H1 (cell line): ENCODE measurements at regions not wholly inside any gene's neighbourhood (a gene's known extent, or its start where the extent isn't known, plus 50 kb on each side); places are given as distances from the start of the nearest gene placed in this dataset.
A peak's percentile ranks its signal among the peaks of the same experiment; 100 is the strongest.

Experiments used
- CTCF ChIA-PET: fragments of 300-600 bp; sonication (Branson Sonifier 250); formaldehyde crosslinking; loops from one replicate; lab custom pipeline; 2021; ENCODE audit not compliant: partially characterized antibody; lab: Charles Lee
- POLR2A ChIA-PET: fragments of 300-600 bp; sonication (Branson Sonifier 250); formaldehyde crosslinking; loops from one replicate; lab custom pipeline; 2021; ENCODE audit warnings: inconsistent platforms; ENCODE audit not compliant: partially characterized antibody; lab: Charles Lee
- DNase-seq, 2 experiments: peaks; one replicate each; pipeline versions ENCODE4 v3.0.0 to v3.0.0-alpha.2; 2010 to 2022; ENCODE audit warnings: low spot score in 2 of 2, low read depth in 1 of 2, mixed read lengths in 1 of 2
- FAIRE-seq: peaks from 2 replicates; lab custom pipeline; 2011; peaks lifted over from hg19 to GRCh38; lab: Jason Lieb, UNC
- H2AFZ ChIP-seq: 2 replicates; pipeline ENCODE4 v1.8.1; 2012; ENCODE audit warnings: low read length, inconsistent platforms
- H2AK5ac ChIP-seq: 2 replicates; pipeline ENCODE4 v1.6.1; 2013; ENCODE audit warnings: low read depth, low read length
- H2BK120ac ChIP-seq: replicated peaks from 2 replicates; pipeline ENCODE3; 2013; ENCODE audit warnings: low read depth, low read length, inconsistent platforms
- H2BK12ac ChIP-seq: 2 replicates; pipeline ENCODE4 v1.6.1; 2013; ENCODE audit warnings: low read depth, low read length
- H2BK15ac ChIP-seq: 2 replicates; pipeline ENCODE4 v1.6.1; 2013; ENCODE audit warnings: low read length
- H2BK20ac ChIP-seq: 2 replicates; pipeline ENCODE4 v1.6.1; 2013; ENCODE audit warnings: low read length
- H2BK5ac ChIP-seq: 2 replicates; pipeline ENCODE4 v1.6.1; 2013; ENCODE audit warnings: low read depth, low read length
- H3K14ac ChIP-seq: 2 replicates; pipeline ENCODE4 v1.6.1; 2013; ENCODE audit warnings: inconsistent platforms; ENCODE audit not compliant: insufficient read length
- H3K18ac ChIP-seq: 2 replicates; pipeline ENCODE4 v1.6.1; 2013; ENCODE audit warnings: low read length; ENCODE audit errors: extremely low read depth
- H3K23ac ChIP-seq: 2 replicates; pipeline ENCODE4 v1.6.1; 2013; ENCODE audit warnings: inconsistent platforms; ENCODE audit not compliant: insufficient read length
- H3K23me2 ChIP-seq: 2 replicates; pipeline ENCODE4 v1.6.1; 2013; ENCODE audit warnings: low read depth, low read length
- H3K27ac ChIP-seq: 2 replicates; pipeline ENCODE4 v1.6.1; 2011; ENCODE audit warnings: low read depth, low read length, inconsistent platforms
- H3K27me3 ChIP-seq, 4 experiments: replicated peaks in 1 of 4; 1 replicate in 1 of 4; 2 replicates in 3 of 4; pipeline versions ENCODE4 v1.6.1 to v1.8.1; 2011 to 2013; ENCODE audit warnings: low read length in 3 of 4, mild to moderate bottlenecking in 3 of 4, inconsistent platforms in 2 of 4, mixed read lengths in 2 of 4, moderate library complexity in 1 of 4; ENCODE audit not compliant: control insufficient read depth in 3 of 4, insufficient read depth in 3 of 4; ENCODE audit errors: extremely low read depth in 1 of 4
- H3K36me3 ChIP-seq, 4 experiments: 2 replicates each; pipeline versions ENCODE4 v1.6.1 to v1.8.1; 2011 to 2013; ENCODE audit warnings: mild to moderate bottlenecking in 4 of 4, low read length in 3 of 4, moderate library complexity in 2 of 4, control low read depth in 1 of 4, inconsistent platforms in 1 of 4; ENCODE audit not compliant: insufficient read depth in 4 of 4, control insufficient read depth in 2 of 4
- H3K4ac ChIP-seq: replicated peaks from 2 replicates; pipeline ENCODE3; 2013; ENCODE audit warnings: low read length, low read depth, mixed read lengths, inconsistent platforms; ENCODE audit not compliant: insufficient read length
- H3K4me1 ChIP-seq, 4 experiments: replicated peaks in 1 of 4; 1 replicate in 1 of 4; 2 replicates in 3 of 4; pipeline versions ENCODE4 v1.6.1 to v1.8.1; 2011 to 2013; ENCODE audit warnings: low read length in 3 of 4, inconsistent platforms in 2 of 4, mixed read lengths in 1 of 4; ENCODE audit not compliant: insufficient read depth in 4 of 4, control insufficient read depth in 3 of 4
- H3K4me2 ChIP-seq, 2 experiments: 2 replicates each; pipeline versions ENCODE4 v1.6.1 to v1.8.1; 2011 to 2013; ENCODE audit warnings: low read depth in 2 of 2, low read length in 2 of 2, control low read depth in 1 of 2, inconsistent platforms in 1 of 2, mild to moderate bottlenecking in 1 of 2; ENCODE audit not compliant: insufficient read depth in 1 of 2
- H3K4me3 ChIP-seq, 4 experiments: fragments of 200-600, 300-600 bp in 1 of 4; sonication (generic), shearing (Covaris generic), sonication (Bioruptor Twin) in 1 of 4; 2 replicates each; pipeline versions ENCODE4 v1.5.1 to v1.8.1; 2011 to 2016; ENCODE audit warnings: low read length in 4 of 4, low read depth in 3 of 4, control low read depth in 2 of 4, inconsistent platforms in 2 of 4, mild to moderate bottlenecking in 2 of 4, mixed read lengths in 1 of 4, moderate library complexity in 1 of 4; ENCODE audit not compliant: insufficient read depth in 2 of 4; ENCODE audit errors: extremely low read depth in 1 of 4
- H3K56ac ChIP-seq: replicated peaks from 2 replicates; pipeline ENCODE3; 2013; ENCODE audit warnings: low read depth, mild to moderate bottlenecking, mixed read lengths, low read length, inconsistent platforms; ENCODE audit not compliant: insufficient read length
- H3K79me1 ChIP-seq: 2 replicates; pipeline ENCODE4 v1.6.1; 2013; ENCODE audit warnings: low read depth, low read length, control low read depth
- H3K79me2 ChIP-seq, 2 experiments: 2 replicates each; pipeline versions ENCODE4 v1.6.1 to v1.8.1; 2012 to 2013; ENCODE audit warnings: low read length in 2 of 2, mild to moderate bottlenecking in 2 of 2, inconsistent platforms in 1 of 2; ENCODE audit not compliant: insufficient read depth in 2 of 2, control insufficient read depth in 1 of 2
- H3K9ac ChIP-seq, 4 experiments: replicated peaks in 1 of 4; 1 replicate in 1 of 4; 2 replicates in 3 of 4; pipeline versions ENCODE4 v1.6.1 to v1.8.1; 2011 to 2013; ENCODE audit warnings: low read depth in 3 of 4, low read length in 3 of 4, control low read depth in 2 of 4, mild to moderate bottlenecking in 2 of 4, moderate library complexity in 2 of 4, inconsistent platforms in 1 of 4; ENCODE audit errors: extremely low read depth in 1 of 4
- H3K9me3 ChIP-seq, 2 experiments: 2 replicates each; pipeline versions ENCODE4 v1.6.1 to v1.8.1; 2012 to 2013; ENCODE audit warnings: mild to moderate bottlenecking in 2 of 2, moderate library complexity in 2 of 2, control low read depth in 1 of 2, inconsistent platforms in 1 of 2, low read depth in 1 of 2, low read length in 1 of 2, mixed read lengths in 1 of 2; ENCODE audit not compliant: insufficient read depth in 2 of 2
- H4K20me1 ChIP-seq, 2 experiments: replicated peaks in 1 of 2; 2 replicates each; pipeline versions ENCODE3 to v1.8.1; 2011 to 2013; ENCODE audit warnings: inconsistent platforms in 2 of 2, low read length in 2 of 2, mild to moderate bottlenecking in 1 of 2; ENCODE audit not compliant: insufficient read depth in 2 of 2, control insufficient read depth in 1 of 2
- H4K5ac ChIP-seq: 2 replicates; pipeline ENCODE4 v1.6.1; 2013; ENCODE audit warnings: low read length, low read depth, mixed read lengths, inconsistent platforms; ENCODE audit not compliant: insufficient read length
- H4K8ac ChIP-seq: 2 replicates; pipeline ENCODE4 v1.8.0; 2013; ENCODE audit warnings: mild to moderate bottlenecking, moderate library complexity, low read length, inconsistent platforms; ENCODE audit not compliant: insufficient read depth; ENCODE audit errors: extremely low read depth
- H4K91ac ChIP-seq: replicated peaks from 2 replicates; pipeline ENCODE3; 2013; ENCODE audit warnings: low read length, mixed read lengths, inconsistent platforms; ENCODE audit not compliant: insufficient read length
- BACH1 ChIP-seq: IDR thresholded peaks from 2 replicates; pipeline ENCODE4 v1.6.1; 2012; ENCODE audit warnings: low read length, improper control_type of control experiment
- BCL11A ChIP-seq, 2 experiments: IDR thresholded peaks; one replicate each; pipeline ENCODE4 v1.6.1; 2011; ENCODE audit warnings: low read depth in 2 of 2, low read length in 2 of 2, mild to moderate bottlenecking in 2 of 2
- CBX8 ChIP-seq: fragments of 300-800, 300-1000 bp; sonication (generic); IDR thresholded peaks from 2 replicates; pipeline ENCODE4 v1.7.1; 2016; ENCODE audit warnings: low read depth, low read length, borderline replicate concordance
- CEBPB ChIP-seq: IDR thresholded peaks from 2 replicates; pipeline ENCODE4 v1.6.1; 2012; ENCODE audit warnings: low read depth, low read length
- HDAC2 ChIP-seq, 2 experiments: fragments of 300-600 bp in 1 of 2; sonication (generic) in 1 of 2; IDR thresholded peaks; 2 replicates each; pipeline ENCODE4 v1.6.1; 2011 to 2012; ENCODE audit warnings: low read depth in 2 of 2, low read length in 2 of 2, mild to moderate bottlenecking in 2 of 2, moderate library complexity in 2 of 2, borderline replicate concordance in 1 of 2, inconsistent platforms in 1 of 2
- HDAC6 ChIP-seq: IDR thresholded peaks from one replicate; pipeline ENCODE4 v1.7.1; 2012; ENCODE audit warnings: low read depth, mild to moderate bottlenecking, inconsistent platforms, low read length, moderate library complexity
- JUN ChIP-seq: IDR thresholded peaks from 2 replicates; pipeline ENCODE4 v1.6.1; 2011; ENCODE audit warnings: low read depth, mild to moderate bottlenecking, improper control_type of control experiment, low read length
- PHF8 ChIP-seq: fragments of 200-600 bp; sonication (generic); conservative IDR thresholded peaks from 2 replicates; pipeline ENCODE4 v1.7.1; 2012; ENCODE audit warnings: low read depth, mild to moderate bottlenecking, inconsistent platforms, low read length, moderate library complexity
- RBBP5 ChIP-seq: IDR thresholded peaks from 2 replicates; pipeline ENCODE4 v1.7.1; 2012; ENCODE audit warnings: low read depth, mild to moderate bottlenecking, inconsistent platforms, low read length, moderate library complexity, borderline replicate concordance
- RXRA ChIP-seq: IDR thresholded peaks from 2 replicates; pipeline ENCODE4 v1.6.1; 2011; ENCODE audit warnings: low read depth, mild to moderate bottlenecking, low read length, moderate library complexity; ENCODE audit not compliant: insufficient read depth
- SIRT6 ChIP-seq: IDR thresholded peaks from one replicate; pipeline ENCODE4 v1.7.1; 2012; ENCODE audit warnings: low read length, inconsistent platforms
- SP2 ChIP-seq: IDR thresholded peaks from 2 replicates; pipeline ENCODE4 v1.6.1; 2012; ENCODE audit warnings: mild to moderate bottlenecking, low read length, inconsistent platforms
- TCF12 ChIP-seq: IDR thresholded peaks from 2 replicates; pipeline ENCODE4 v1.6.1; 2011; ENCODE audit warnings: low read depth, mild to moderate bottlenecking, low read length
- TEAD4 ChIP-seq: IDR thresholded peaks from 2 replicates; pipeline ENCODE4 v1.6.1; 2012; ENCODE audit warnings: low read depth, low read length, inconsistent platforms, mixed read lengths
- WGBS, 2 experiments: shearing (Covaris generic) in 1 of 2; methylation state at CpG; one replicate each; pipeline versions ENCODE4 v1.1.6 to v1.1.7; 2013 to 2015; ENCODE audit warnings: low lambda C conversion rate in 2 of 2, mixed read lengths in 2 of 2, inconsistent platforms in 1 of 2, low coverage in 1 of 2, missing lambda C conversion rate in 1 of 2; ENCODE audit not compliant: insufficient replicate concordance in 2 of 2, insufficient coverage in 1 of 2, insufficient read length in 1 of 2; ENCODE audit errors: extremely low coverage in 1 of 2, missing lambda C conversion rate in 1 of 2; 5-methylcytosine and 5-hydroxymethylcytosine counted together

DNA sequence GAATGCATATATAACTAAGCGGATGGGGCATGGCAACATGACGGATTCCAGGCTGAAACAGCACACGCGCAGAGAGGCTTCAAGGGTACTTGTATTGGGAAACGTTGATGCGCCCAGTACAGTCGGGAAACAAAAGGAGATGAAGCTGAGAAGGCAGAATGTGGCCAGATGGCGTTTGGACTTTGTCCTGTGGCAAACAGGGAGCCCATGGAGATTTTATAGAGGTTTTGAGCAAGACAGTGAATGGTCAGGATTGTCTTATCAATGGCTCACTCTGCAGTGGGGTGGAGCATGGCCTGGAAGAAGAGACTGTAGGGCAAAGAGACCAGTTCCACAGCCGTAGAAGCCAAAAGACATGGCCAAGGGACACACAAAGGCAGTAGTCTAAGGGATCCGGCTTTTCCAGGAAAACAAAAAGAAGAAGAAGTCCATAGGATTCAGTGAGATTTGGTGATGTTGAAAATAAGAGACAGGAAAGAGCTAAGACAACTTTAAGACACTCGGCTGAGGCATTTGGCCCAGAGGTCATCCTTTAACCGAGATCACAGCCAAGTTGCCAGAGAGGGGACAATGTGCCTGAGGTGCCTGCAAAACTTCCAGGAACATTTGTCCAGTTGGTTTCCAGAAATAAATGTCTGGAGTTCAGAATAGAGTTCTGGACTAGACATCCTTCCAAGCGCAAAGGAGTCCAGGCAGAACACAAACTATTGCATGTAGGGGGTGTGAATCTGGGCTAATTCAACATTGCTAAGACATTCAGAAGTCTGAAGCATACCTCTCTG, 123.0 kb upstream of the RREB1 start:
- H4K5ac ChIP-seq: no peak overlapping the region
- no peaks in the 10 kb centered on the region for H3K23me2 ChIP-seq
- H3K9me3 ChIP-seq: no peaks in the 10 kb centered on the region
- H2BK20ac ChIP-seq: no peak overlapping the region
- H3K36me3 ChIP-seq: no peaks in the 10 kb centered on the region
- no peak overlapping the region for H2BK120ac ChIP-seq
- 94% methylated on average over 12 of the region's 13 CpGs; no CpG with 5 or more reads in 1 of the 2 experiments for WGBS, 2 experiments
- no peak overlapping the region for H4K91ac ChIP-seq
- no peak overlapping the region for H3K4ac ChIP-seq
- no peak overlapping the region for H3K27ac ChIP-seq
- H2BK5ac ChIP-seq: no peak overlapping the region
- DNase-seq: no peak
- H3K27me3 ChIP-seq: no peaks in the 10 kb centered on the region
- no peak overlapping the region for H3K18ac ChIP-seq
- no peak overlapping the region for H3K56ac ChIP-seq
- ChIA-PET CTCF (interaction anchor here (1.0 kb wide), 1 partner anchor 11 kb away, joined by 3 read pairs; no protein-coding TSS in a partner anchor), POLR2A (no interaction called here)
- no peak overlapping the region for H4K8ac ChIP-seq
- 0 out of 2 replicates have a peak overlapping the region, but pooled peaks have one; percentile 34 for H2BK15ac ChIP-seq
- no peaks in the 10 kb centered on the region for H4K20me1 ChIP-seq
- no peak overlapping the region for H2AFZ ChIP-seq
- no peak for FAIRE-seq
- no peaks in the 10 kb centered on the region for H3K79me2 ChIP-seq
- H3K14ac ChIP-seq: no peak overlapping the region
- no peak overlapping the region for H2AK5ac ChIP-seq
- H3K79me1 ChIP-seq: no peaks in the 10 kb centered on the region
- no peak overlapping the region for H3K4me3 ChIP-seq
- H3K9ac ChIP-seq: no peak overlapping the region
- no peak overlapping the region for H3K4me2 ChIP-seq
- no peaks in the 10 kb centered on the region for H3K4me1 ChIP-seq
- no peak overlapping the region for H2BK12ac ChIP-seq
- no peak overlapping the region for H3K23ac ChIP-seq
- TF ChIP-seq JUN (no peak), PHF8 (no peak), TCF12 (no peak), BACH1 (no peak), RXRA (no peak), SP2 (no peak), HDAC6 (no peak), CBX8 (no peak), CEBPB (no peak), TEAD4 (no peak), HDAC2 (IDR thresholded peaks at IDR 0.05; ENCODE audit: borderline replicate concordance in 1 of 2, low read depth in 2 of 2, low read length in 2 of 2) (no peak), SIRT6 (no peak), RBBP5 (no peak), BCL11A (IDR thresholded peaks at IDR 0.05; ENCODE audit: low read depth in 2 of 2, low read length in 2 of 2) (no peak)
